HTR-8/SVneo (cell line): ENCODE measurements at regions not wholly inside any gene's neighbourhood (a gene's known extent, or its start where the extent isn't known, plus 50 kb on each side); places are given as distances from the start of the nearest gene placed in this dataset.
"Not testable (repeated sequence)": the region's sequence is repeated elsewhere in the genome, so short reads cannot be mapped to it uniquely, and the experiment has no call there.

Experiments used
- DNase-seq: peaks from one replicate; pipeline ENCODE4 v3.0.0; 2011; ENCODE audit warnings: low spot score, mixed read lengths; ENCODE audit not compliant: insufficient read length
- FAIRE-seq: peaks from 2 replicates; lab custom pipeline; 2011; peaks lifted over from hg19 to GRCh38; lab: Jason Lieb, UNC

DNA sequence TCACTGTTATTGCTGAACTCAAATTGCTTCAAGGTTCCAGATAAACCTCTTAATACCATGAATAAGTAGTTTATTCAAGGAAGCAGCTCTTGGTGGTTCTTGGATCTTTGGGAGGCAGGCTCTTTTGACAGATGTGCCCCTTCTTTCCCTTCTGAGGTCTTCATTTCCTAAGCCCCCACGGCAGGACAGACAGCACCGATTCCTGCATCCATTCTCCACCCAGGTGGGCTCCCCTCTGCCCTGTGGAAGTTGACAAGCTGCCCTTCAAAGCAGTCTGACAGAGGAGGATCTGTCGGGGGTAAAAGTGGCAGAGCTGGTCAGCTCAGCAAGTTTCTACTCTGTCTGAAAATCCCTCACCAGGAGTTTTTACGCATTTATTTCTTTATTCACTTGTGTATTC is 605.3 kb upstream of the B3GAT1 start:
- no peak for FAIRE-seq

DNA sequence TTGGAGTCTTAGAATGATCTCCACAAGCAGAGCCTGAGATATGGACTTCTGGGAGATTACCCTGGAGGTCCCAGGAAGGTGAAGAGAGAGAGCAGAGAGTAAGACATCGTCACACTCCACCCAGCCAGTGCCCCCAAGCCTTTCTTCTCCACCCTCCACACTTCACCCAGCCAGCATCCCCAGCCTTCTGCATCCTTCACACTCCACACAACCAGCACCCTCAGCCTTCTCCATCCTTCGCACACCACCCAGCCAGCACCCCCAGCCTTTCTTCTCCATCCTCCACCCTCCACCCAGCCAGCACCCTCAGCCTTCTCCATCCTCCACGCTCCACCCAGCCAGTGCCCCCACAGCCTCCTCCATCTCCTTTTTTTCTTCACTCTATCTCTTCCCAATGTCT is 603.9 kb upstream of the B3GAT1 start:
- FAIRE-seq = no peak
- no peak for DNase-seq

More for the DNA sequence above, 605.3 kb upstream of the B3GAT1 start:
- no peak for DNase-seq

DNA sequence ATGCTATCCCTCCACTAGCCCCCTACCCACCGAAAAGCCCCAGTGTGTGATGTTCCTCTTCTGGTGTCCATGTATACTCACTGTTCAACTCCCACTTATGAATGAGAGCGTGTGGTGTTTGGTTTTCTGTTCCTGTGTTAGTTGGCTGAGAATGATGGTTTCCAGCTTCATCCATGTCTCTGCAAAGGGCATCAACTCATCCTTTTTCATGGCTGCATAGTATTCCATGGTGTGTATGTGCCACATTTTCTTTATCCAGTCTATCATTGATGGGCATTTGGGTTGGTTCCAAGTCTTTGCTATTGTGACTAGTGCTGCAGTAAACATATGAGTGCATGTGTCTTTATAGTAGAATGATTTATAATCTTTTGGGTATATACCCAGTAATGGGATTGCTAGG is 599.3 kb upstream of the B3GAT1 start:
- not testable (repeated sequence) for DNase-seq, FAIRE-seq

DNA sequence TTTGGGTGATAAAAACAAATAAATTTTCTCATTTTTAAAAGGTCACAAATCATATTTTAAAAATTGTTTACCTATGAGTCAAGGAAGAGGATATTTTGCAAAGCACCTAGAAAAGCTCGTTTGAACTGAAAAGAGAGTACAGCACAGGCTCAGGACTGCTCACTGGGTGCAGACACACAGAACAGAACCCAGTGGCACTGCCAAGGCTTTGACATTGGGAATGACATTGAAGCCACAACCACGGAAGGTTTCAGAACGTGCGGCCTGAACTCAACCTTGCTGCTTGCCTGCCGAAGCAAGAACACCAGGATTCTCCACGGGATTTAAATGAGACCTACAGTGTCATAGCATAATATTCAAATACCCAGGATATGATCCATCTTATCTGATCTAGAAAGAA is 597.1 kb upstream of the B3GAT1 start:
- DNase-seq (no peak), FAIRE-seq (no peak)

DNA sequence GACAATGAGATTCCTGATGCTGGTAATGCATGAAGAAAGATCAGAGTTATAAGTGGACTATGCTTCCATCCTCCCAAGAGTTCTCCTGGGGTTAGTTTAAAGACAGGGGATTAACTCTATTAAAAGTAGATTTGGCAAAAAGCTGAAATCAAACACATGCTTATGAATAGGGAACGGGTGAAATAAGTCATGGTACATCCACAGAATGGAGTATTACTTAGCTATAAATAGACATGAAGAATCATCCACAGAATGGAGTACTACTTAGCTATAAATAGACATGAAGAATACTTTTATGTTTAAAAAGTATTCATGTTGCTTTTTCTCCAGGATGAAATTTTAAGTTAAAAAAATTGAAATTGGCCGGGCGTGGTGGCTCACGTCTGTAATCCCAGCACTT is 596.4 kb upstream of the B3GAT1 start:
- no peak for FAIRE-seq
- DNase-seq = no peak

DNA sequence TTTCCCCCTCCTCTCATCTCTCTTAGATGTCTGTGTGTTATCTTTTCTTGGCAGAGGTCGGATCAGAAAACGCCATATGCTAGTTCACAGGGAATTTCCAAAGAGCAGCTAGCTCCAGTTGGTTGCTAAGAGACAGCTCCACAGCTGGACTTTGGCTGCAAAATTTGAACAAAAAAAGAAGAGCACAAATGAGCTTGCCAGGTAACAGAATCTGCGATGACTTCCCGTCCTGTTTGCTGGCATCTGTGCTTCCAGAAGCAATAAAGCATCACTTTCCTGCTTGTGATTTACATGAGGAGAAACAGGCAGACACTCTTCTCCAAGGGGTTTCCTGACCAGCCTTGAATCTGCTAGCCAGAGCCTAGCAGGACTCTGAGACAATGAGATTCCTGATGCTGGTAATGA is 596.0 kb upstream of the B3GAT1 start:
- DNase-seq (no peak), FAIRE-seq (no peak)

DNA sequence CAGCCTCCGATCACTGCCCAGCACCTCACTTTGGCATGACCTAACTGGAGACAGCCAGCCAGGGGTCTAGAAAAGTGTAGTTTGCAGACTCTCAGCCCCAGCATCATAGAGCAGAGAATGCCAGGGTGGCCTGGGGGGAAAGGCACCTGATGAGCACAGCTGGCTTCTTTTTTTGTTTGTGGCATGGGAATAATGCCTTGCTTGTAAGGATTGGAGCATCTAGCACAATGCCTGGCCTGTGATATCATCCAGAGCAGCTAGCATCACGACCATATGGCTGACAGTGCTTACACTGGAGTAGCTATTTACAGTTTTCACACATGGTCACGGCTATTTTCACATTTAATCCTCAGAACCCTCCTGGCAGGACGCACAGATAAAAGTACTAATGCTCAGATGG is 594.8 kb upstream of the B3GAT1 start:
- FAIRE-seq = no peak
- no peak for DNase-seq

DNA sequence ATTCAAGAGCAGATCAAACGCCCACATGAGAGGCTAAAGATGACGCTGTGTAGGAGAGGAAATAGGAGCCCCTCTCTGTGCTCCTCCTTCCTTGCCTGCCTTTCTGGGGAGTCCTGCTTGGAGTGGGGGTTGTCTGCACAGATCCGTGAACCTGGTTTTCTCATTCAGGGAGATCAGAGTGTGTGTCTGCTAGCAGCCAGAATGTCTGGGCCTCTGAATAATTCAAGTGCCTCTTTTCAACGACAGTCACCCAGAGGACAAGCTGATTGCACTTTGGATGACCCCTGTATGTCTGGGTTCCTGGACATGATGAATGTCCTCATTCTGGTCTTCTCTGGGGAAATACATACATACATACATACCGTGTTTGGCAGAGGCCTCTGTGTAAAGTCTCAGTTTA is 592.5 kb upstream of the B3GAT1 start:
- FAIRE-seq = no peak
- no peak for DNase-seq

DNA sequence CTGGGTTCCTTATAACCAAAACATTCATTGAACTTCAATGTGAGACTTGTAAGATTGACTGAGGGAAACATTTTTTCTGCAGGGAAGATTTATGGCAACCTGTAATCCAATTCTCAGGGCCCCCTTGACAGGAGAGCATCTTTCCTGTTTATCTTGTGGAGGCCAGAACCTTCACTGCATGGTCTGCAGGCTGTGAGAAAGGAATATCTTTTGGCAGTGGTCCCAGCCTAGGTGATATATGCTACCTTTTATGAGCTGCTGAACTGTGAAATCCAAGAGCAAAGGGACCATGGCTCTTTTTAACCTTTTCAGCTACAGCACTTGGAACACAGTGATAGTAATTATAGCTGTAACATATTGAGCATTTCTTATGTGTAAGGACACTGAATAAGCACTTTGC is 590.2 kb upstream of the B3GAT1 start:
- FAIRE-seq (no peak), DNase-seq (no peak)

DNA sequence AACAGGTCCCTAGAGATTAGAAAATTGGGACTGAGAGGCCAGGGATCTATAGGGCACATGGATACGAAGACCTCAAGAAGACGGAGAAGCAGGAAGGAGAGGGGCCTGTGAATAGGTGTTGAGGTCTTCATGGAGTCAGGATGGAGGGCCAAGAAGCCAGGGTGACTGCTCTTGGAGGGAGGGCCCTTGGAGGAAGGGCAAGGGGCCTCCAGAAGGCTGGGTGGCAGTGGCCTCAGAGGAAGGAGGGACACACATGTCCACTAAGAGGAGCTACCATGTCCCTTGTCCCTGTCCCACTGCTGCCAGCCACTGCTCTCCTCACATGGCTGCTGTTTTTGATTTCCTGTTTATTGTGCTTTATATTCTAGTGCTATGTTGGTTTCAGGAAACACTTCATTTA is 589.5 kb upstream of the B3GAT1 start:
- FAIRE-seq = no peak
- DNase-seq = no peak

DNA sequence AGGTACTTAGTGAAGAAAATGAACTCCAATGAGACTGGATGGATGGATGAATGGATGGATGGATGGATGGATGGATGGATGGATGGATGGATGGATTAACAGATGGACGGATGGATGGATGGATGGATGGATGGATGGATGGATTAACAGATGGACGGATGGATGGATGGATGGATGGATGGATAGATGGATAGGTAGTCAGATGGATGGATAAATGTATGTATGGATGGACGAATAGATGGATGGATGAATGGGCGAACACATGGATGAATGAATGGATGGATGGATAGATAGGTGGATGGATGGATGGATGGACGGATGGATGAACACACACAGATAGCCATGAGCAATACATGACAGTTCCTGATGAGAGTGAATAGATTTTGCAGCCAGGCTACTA is 589.0 kb upstream of the B3GAT1 start:
- not testable (repeated sequence) for FAIRE-seq, DNase-seq

DNA sequence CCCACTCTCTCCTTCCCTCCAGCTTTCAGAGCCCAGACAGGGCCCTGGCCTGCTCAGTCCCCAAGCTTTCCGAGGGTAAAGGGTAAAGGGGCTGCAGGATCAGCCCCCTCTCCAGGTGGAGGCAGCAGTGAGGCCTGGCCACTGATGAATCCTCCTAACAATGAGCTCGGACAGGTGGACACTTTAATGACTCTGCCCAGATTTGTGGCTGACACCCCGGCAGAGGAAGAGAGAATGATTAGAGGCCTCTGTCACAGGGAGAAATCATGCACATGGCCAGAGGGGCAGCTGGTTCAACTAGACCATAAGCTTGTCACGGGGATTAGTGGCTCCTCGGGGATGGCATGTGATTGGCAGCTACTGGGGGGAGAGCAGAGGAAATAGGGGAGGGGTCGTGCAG is 587.5 kb upstream of the B3GAT1 start:
- DNase-seq (no peak), FAIRE-seq (no peak)

DNA sequence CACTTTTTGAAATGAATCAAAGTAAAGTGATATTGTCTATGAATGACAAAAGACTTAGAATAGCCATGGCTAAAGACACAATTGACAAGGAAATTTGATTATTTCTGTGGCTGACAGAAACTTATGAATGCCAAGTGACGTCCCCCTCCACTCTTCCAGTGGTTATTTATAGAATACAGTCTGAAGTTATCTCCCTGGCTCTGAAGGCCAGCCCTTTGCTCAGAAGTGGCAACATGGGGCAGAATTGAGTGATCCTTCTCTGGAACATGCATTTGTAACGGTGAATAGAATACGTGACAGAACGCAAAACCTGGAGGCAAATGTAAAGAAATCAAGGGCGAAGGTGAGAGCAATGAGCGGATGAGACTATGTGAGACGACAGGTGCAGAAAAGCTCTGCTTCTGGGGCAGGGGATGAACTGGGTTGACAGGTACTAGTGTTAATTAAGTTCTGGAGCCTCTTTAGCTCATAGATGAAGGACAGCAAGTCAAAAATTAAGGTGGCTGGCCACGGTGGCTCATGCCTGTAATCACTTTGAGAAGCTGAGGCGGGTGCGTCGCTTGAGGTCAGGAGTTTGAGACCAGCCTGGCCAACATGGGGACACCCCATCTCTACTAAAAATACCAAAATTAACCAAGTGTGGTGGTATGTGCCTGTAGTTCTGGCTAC is 585.7 kb upstream of the B3GAT1 start:
- DNase-seq (no peak), FAIRE-seq (no peak)

DNA sequence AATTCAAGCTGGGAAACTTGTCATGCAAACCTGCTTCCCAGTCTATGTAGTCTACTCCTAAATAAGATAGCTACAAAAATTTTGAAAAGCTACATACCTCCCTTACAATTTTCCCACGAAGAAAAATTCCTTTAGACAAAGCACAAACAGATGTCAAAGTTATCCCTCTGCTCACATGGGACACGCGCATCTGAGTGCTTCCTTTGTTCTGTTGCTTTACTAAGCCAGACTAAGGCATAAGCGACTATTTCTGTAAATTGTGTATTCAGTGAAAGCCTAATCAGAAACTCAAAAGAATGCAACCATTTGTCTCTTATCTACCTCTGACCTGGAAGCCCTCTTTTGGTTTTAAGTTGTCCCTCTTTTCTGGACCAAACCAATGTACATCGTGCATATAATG is 583.7 kb upstream of the B3GAT1 start:
- no peak for FAIRE-seq
- no peak for DNase-seq

DNA sequence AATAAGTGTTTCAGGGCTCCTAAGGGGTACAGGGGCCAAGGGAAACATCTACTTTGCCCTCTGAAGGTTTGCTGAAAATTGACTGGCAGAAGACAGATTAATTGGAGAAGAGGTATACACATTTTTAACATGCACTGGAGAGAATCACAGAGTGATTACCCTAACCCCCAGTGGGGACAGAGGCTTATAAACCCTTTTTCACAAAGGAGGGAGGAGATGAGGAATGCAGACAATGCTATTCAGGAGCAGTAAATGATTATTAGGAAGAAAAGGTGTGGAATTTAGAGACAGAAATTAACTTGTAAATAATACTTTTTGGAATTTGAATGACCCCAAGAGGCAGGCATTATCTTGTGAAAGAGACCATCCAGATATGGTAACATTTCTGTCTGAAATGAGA is 582.4 kb upstream of the B3GAT1 start:
- FAIRE-seq = no peak
- no peak for DNase-seq

DNA sequence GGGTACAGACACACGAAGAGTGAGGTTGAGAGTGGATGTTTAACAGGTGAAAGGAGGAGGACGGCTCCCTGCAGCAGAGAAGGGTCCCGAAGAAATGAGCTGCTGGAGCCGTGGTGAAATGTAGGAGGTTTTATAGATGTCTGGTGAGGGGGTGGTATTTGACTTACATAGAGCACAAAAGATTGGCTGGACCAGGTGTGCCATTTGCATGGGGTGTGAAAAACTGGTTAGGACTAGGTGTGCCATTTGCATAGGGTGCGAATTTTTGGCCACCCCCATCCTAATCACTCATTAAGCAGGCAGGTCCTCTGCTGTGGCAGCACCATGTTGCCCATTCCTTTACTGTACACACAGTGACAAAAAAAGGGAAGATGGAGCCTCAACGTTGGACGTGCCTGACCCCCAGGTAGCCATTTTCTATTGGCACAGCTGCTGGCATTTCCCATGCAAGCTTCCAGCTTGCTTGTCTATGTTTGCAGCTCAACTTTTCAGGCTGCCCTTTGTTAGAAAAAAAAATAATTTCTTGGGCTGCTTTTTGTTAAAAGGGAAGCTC is 581.7 kb upstream of the B3GAT1 start:
- DNase-seq (no peak), FAIRE-seq (no peak)

DNA sequence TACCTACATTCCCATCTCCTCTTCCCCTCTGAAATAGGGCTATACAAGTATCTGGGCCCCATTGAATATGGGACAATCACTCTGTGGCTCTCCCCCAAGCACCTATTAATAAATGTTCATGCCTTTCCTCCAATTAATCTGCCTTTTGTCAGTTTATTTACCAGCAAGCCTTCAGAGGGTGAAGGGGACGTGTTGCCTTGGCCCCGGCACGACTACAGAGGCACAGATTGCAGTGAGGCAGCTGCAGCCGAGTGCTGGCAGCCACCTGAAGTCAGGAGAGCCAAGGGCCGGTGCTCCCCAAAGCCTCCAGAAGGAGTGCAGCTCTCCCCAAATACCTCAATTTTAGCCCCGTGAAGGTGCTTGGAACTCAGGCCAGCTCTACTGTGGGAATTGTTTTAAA is 580.9 kb upstream of the B3GAT1 start:
- no peak for DNase-seq
- no peak for FAIRE-seq

DNA sequence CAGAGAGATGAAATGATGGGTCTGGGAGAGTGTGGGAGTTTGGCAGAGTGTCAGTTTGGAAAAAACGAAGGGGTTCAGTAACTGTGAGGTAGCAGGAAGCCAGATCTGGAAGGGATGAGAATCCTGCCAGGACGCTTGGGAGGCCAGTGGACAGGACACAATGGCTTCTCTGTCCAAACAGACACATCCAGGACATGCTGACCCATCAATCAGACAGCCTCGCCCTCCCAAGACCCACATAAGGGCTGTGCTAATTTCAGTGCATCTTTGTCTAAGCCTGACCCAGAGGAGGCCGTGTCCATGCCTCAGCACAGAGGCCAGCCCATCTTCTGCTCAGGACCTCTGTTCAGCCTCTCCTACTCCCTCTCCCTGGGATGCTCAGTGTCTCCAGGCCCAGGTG is 576.5 kb upstream of the B3GAT1 start:
- FAIRE-seq (no peak), DNase-seq (no peak)

DNA sequence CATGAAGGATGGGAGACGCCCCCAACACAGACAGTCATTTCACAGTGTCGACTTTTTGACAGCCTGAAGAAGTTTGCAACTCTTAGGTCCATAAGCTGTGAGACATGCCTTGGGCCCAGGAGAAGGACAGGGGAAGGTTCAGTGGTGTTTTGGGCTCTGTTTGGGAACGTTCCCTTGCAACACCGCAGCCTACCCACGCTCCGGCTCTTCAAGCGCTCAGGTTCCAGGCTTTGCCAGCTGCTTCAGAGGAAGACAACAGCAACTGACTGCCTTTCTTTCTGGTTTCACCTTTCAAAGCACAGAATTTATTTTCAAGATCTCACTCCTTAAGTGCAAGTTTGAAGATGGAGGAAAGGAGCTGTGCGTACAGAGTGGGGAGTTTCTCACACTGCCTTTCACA is 575.8 kb upstream of the B3GAT1 start:
- no peak for DNase-seq
- FAIRE-seq = no peak

DNA sequence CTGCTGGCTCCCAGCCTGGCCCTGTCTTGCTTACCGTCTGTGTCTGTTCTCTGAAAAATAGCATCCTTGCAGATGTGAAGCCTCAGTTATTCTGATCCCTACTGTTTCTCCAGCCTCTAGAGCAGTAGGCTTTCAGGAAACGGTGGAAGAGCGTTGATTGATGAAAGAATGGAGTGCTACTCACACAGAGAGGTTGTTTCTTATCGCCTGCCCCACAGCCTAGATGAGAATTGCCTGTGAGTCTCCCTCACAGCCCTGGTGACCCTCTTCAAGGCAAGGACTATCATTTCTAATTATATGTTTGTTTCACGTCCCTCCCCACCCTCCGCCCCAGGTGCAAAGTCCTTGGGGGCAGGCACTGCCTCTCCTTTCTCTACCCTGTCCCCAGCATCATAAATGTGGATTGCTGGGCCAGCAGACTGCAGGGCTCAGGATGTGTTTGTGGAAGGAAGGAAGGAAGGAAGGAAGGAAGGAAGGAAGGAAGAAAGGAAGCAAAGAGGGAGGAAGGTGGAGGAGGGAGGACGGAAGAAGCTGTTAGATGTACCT is 575.3 kb upstream of the B3GAT1 start:
- DNase-seq = no peak
- no peak for FAIRE-seq

DNA sequence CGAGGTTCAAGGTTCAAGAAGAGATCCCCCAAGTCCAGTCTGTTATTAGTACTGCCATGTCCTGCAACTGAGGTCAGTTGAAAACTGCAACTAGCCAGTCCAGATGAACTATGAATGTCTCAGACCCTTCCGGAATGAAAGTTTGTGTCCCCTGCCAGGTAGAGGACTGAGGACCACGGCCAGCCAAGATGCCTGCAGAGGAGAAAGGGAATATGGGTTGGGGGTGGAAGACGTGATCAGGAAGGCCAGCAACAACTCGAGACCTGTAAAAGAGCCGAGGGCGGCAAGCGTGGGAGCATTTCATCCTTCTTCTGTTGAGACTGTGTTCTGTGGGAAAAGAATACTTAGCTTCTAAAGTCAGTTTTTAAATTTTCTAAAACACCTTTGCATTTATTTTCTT is 572.4 kb upstream of the B3GAT1 start:
- FAIRE-seq (no peak), DNase-seq (no peak)

DNA sequence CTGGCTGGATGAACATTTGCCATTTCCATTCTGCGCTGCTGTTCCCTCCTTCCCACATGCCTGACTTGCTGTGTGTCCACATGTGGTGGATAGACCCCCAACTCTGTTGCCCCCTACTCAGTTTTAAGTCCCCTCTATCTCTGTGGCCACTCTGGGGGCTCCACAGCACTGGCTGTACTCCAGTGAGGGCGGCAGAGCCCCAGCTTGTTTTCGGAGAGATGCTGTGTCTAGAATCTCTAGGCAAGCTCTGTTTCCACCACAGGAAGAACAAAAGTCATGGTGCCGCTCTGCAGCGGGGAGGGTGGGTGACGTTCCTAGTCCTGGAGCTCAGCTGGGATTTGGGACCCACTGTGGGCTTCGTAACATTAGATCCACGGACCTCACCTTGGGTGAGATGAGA is 570.4 kb upstream of the B3GAT1 start:
- FAIRE-seq, DNase-seq: not testable (repeated sequence)
